ENCODE measurements at regions not wholly inside any gene's neighbourhood (a gene's known extent, or its start where the extent isn't known, plus 50 kb on each side); places are given as distances from the start of the nearest gene placed in this dataset.

GRCh38 chr13:22423261-22423660 lies 752.4 kb downstream of the FGF9 start:
- TF ChIP-seq, protein P1, sequence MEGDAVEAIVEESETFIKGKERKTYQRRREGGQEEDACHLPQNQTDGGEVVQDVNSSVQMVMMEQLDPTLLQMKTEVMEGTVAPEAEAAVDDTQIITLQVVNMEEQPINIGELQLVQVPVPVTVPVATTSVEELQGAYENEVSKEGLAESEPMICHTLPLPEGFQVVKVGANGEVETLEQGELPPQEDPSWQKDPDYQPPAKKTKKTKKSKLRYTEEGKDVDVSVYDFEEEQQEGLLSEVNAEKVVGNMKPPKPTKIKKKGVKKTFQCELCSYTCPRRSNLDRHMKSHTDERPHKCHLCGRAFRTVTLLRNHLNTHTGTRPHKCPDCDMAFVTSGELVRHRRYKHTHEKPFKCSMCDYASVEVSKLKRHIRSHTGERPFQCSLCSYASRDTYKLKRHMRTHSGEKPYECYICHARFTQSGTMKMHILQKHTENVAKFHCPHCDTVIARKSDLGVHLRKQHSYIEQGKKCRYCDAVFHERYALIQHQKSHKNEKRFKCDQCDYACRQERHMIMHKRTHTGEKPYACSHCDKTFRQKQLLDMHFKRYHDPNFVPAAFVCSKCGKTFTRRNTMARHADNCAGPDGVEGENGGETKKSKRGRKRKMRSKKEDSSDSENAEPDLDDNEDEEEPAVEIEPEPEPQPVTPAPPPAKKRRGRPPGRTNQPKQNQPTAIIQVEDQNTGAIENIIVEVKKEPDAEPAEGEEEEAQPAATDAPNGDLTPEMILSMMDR (IDR thresholded peaks at IDR 0.05) = no peak
- TF ChIP-seq POLR2A (IDR thresholded peaks at IDR 0.05) = no peak
